GM12878 (cell line): ENCODE measurements at regions not wholly inside any gene's neighbourhood (a gene's known extent, or its start where the extent isn't known, plus 50 kb on each side); places are given as distances from the start of the nearest gene placed in this dataset.
A peak's percentile ranks its signal among the peaks of the same experiment; 100 is the strongest.

Source experiments
- ATAC-seq: fragments of 200-7000 bp; cut with Tn5 transposase; 3 replicates; pipeline ENCODE4 v1.9.1; 2020; ENCODE audit warnings: mild to moderate bottlenecking, moderate library complexity
- BruUV-seq: library from RNA; stranded (reverse); fragments of 400-500 nt; replicated peaks from 2 replicates; lab custom pipeline; 2021; lab: Mats Ljungman, UMichigan
- CTCF ChIA-PET: fragments of 300-600 bp; sonication (Branson Sonifier 250); formaldehyde crosslinking; extraction: SDS; loops from one replicate; lab custom pipeline; 2021; ENCODE audit warnings: inconsistent platforms; lab: Yijun Ruan, JAX
- POLR2A ChIA-PET: fragments of 350-600 bp; formaldehyde crosslinking; extraction: SDS; loops from one replicate; lab custom pipeline; 2021; ENCODE audit warnings: inconsistent platforms; lab: Charles Lee
- RAD21 ChIA-PET: fragments of 300-600 bp; sonication (Branson Sonifier 250); formaldehyde crosslinking; loops from one replicate; lab custom pipeline; 2023; ENCODE audit warnings: antibody characterized with exemption; ENCODE audit not compliant: unreplicated experiment; lab: Charles Lee
- SMC1A ChIA-PET: fragments of 300-600 bp; sonication (Branson Sonifier 250); formaldehyde crosslinking; loops from one replicate; lab custom pipeline; 2023; ENCODE audit not compliant: unreplicated experiment, uncharacterized antibody; lab: Charles Lee
- DNase-seq: peaks from one replicate; pipeline ENCODE4 v3.0.0-alpha.2; 2011; ENCODE audit warnings: low read depth, low spot score
- FAIRE-seq: peaks from 3 replicates; lab custom pipeline; 2011; peaks lifted over from hg19 to GRCh38; lab: Jason Lieb, UNC
- H2AFZ ChIP-seq: 2 replicates; pipeline ENCODE4 v1.6.0; 2011; ENCODE audit warnings: low read depth, low read length, control low read depth; ENCODE audit not compliant: control insufficient read depth
- H3K27ac ChIP-seq: 2 replicates; pipeline ENCODE4 v1.5.1; 2011; ENCODE audit warnings: control low read depth; ENCODE audit not compliant: control insufficient read depth, insufficient read depth
- H3K27me3 ChIP-seq, 2 experiments: replicated peaks in 1 of 2; 2 replicates each; pipeline versions ENCODE4 v1.6.0 to v1.6.1; 2011; ENCODE audit warnings: low read length in 1 of 2; ENCODE audit not compliant: control insufficient read depth in 2 of 2, insufficient read depth in 2 of 2
- H3K36me3 ChIP-seq, 2 experiments: 2 replicates each; pipeline ENCODE4 v1.5.1; 2011; ENCODE audit warnings: low read length in 1 of 2; ENCODE audit not compliant: control insufficient read depth in 2 of 2, insufficient read depth in 2 of 2
- H3K4me1 ChIP-seq: 2 replicates; pipeline ENCODE4 v1.6.1; 2011; ENCODE audit warnings: mild to moderate bottlenecking, low read length, moderate library complexity, mixed read lengths; ENCODE audit not compliant: control insufficient read depth, insufficient read depth
- H3K4me2 ChIP-seq: 2 replicates; pipeline ENCODE4 v1.6.0; 2011; ENCODE audit warnings: control low read depth; ENCODE audit not compliant: control insufficient read depth, insufficient read depth
- H3K4me3 ChIP-seq: fragments of 200-600 bp; sonication (generic); 2 replicates; pipeline ENCODE4 v1.5.1; 2016
- H3K79me2 ChIP-seq: 2 replicates; pipeline ENCODE4 v1.6.0; 2011; ENCODE audit warnings: low read length; ENCODE audit not compliant: control insufficient read depth, insufficient read depth
- H3K9ac ChIP-seq: 2 replicates; pipeline ENCODE4 v1.8.0; 2011; ENCODE audit warnings: low read length, control low read depth, mixed read lengths; ENCODE audit not compliant: control insufficient read depth, insufficient read depth
- H3K9me3 ChIP-seq: replicated peaks from 3 replicates; pipeline ENCODE4 v1.5.1; 2011; ENCODE audit warnings: mild to moderate bottlenecking, low read length; ENCODE audit not compliant: control insufficient read depth, insufficient read depth
- H4K20me1 ChIP-seq: 2 replicates; pipeline ENCODE4 v1.6.0; 2011; ENCODE audit not compliant: control insufficient read depth, insufficient read depth
- FOXK2 ChIP-seq: fragments of 450-650 bp; IDR thresholded peaks from 2 replicates; pipeline ENCODE4 v1.6.1; 2017; ENCODE audit warnings: mild to moderate bottlenecking, moderate library complexity
- IKZF1 ChIP-seq: fragments of 450-650 bp; conservative IDR thresholded peaks from 2 replicates; pipeline ENCODE4 v1.6.1; 2017; ENCODE audit warnings: antibody characterized with exemption, mild to moderate bottlenecking
- LARP7 ChIP-seq: fragments of 450-650 bp; IDR thresholded peaks from 2 replicates; pipeline ENCODE4 v1.6.1; 2017; ENCODE audit warnings: mild to moderate bottlenecking
- MEF2A ChIP-seq: IDR thresholded peaks from 2 replicates; pipeline ENCODE4 v1.6.1; 2011; ENCODE audit warnings: low read depth, mild to moderate bottlenecking, low read length, moderate library complexity; ENCODE audit not compliant: insufficient read depth
- RB1 ChIP-seq: fragments of 450-650 bp; formaldehyde crosslinking; IDR thresholded peaks from 2 replicates; pipeline ENCODE4 v1.6.1; 2017; ENCODE audit warnings: mild to moderate bottlenecking, borderline replicate concordance
- RFX5 ChIP-seq: IDR thresholded peaks from 2 replicates; pipeline ENCODE4 v1.6.1; 2011; ENCODE audit warnings: low read depth, low read length, improper control_type of control experiment
- RUNX3 ChIP-seq: IDR thresholded peaks from 2 replicates; pipeline ENCODE4 v1.6.1; 2012; ENCODE audit warnings: low read length, inconsistent platforms
- SIN3A ChIP-seq: IDR thresholded peaks from 2 replicates; pipeline ENCODE4 v1.6.1; 2012; ENCODE audit warnings: low read depth, low read length, improper control_type of control experiment
- SMAD5 ChIP-seq: IDR thresholded peaks from 2 replicates; pipeline ENCODE4 v1.6.1; 2016; ENCODE audit warnings: antibody characterized with exemption, low read depth
- SMARCA5 ChIP-seq: fragments of 450-650 bp; IDR thresholded peaks from 2 replicates; pipeline ENCODE4 v1.6.1; 2017; ENCODE audit warnings: mild to moderate bottlenecking
- TBL1XR1 ChIP-seq: IDR thresholded peaks from 2 replicates; pipeline ENCODE4 v1.6.1; 2012; ENCODE audit warnings: low read depth, low read length, improper control_type of control experiment
- WGBS: methylation state at CpG from one replicate; pipeline ENCODE4 v1.1.6; 2016; ENCODE audit warnings: low lambda C conversion rate; ENCODE audit not compliant: insufficient replicate concordance, insufficient coverage; ENCODE audit errors: missing lambda C conversion rate; 5-methylcytosine and 5-hydroxymethylcytosine counted together
- in situ Hi-C: fragments of 300-500 bp; cut with MboI; formaldehyde crosslinking; loops from 9 replicates; pipeline ENCODE4 v1.14.3; 2018; ENCODE audit warnings: mixed read lengths
- intact Hi-C: fragments of 100-400 bp; cut with micrococcal nuclease; formaldehyde crosslinking; loops from one replicate; pipeline ENCODE4 v1.14.2; 2022; ENCODE audit not compliant: unreplicated experiment
- TF ChIP-seq, protein P1 (sequence below): IDR thresholded peaks from 2 replicates; pipeline ENCODE4 v1.6.1; 2012; ENCODE audit warnings: low read depth, low read length, improper control_type of control experiment
- TF ChIP-seq, protein P2 (sequence below): fragments of 450-650 bp; IDR thresholded peaks from 2 replicates; pipeline ENCODE4 v1.6.1; 2017; ENCODE audit warnings: low read depth, mild to moderate bottlenecking, moderate library complexity
- TF ChIP-seq, protein P3 (sequence below): IDR thresholded peaks from 2 replicates; pipeline ENCODE4 v1.6.1; 2012; ENCODE audit warnings: low read depth, low read length, improper control_type of control experiment
- TF ChIP-seq, protein P4 (sequence below): fragments of 450-650 bp; IDR thresholded peaks from 2 replicates; pipeline ENCODE4 v1.6.1; 2017; ENCODE audit warnings: mild to moderate bottlenecking
- TF ChIP-seq, protein P5 (sequence below): fragments of 450-650 bp; IDR thresholded peaks from 2 replicates; pipeline ENCODE4 v1.6.1; 2016; ENCODE audit warnings: mild to moderate bottlenecking

DNA sequence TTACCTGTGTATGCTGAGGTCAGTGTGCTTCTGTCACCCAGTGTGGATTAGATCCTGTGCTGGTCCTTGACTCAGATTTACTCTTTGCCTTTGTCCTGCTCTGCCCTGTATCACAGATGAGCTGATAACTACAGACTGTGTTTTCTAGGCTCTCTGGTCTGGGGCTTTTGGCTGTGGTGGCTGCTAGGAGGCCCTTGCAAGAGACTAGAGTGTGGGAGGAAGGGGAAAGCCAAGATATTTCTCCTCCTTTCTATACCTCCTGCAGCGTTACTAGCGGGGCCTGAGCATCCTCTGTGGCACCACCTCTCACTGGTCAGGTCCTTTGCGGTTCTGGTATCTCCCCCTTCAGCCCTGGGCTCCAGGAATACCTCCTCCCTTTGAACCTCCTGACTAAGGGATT is 282.3 kb upstream of the TBC1D5 start:
- TF ChIP-seq FOXK2 = no peak
- peak; percentile 43; the same call in 1 of the 2 replicates for TF ChIP-seq IKZF1
- TF ChIP-seq, protein P1, sequence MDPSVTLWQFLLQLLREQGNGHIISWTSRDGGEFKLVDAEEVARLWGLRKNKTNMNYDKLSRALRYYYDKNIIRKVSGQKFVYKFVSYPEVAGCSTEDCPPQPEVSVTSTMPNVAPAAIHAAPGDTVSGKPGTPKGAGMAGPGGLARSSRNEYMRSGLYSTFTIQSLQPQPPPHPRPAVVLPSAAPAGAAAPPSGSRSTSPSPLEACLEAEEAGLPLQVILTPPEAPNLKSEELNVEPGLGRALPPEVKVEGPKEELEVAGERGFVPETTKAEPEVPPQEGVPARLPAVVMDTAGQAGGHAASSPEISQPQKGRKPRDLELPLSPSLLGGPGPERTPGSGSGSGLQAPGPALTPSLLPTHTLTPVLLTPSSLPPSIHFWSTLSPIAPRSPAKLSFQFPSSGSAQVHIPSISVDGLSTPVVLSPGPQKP = no peak
- TF ChIP-seq TBL1XR1 = no peak
- TF ChIP-seq, protein P2, sequence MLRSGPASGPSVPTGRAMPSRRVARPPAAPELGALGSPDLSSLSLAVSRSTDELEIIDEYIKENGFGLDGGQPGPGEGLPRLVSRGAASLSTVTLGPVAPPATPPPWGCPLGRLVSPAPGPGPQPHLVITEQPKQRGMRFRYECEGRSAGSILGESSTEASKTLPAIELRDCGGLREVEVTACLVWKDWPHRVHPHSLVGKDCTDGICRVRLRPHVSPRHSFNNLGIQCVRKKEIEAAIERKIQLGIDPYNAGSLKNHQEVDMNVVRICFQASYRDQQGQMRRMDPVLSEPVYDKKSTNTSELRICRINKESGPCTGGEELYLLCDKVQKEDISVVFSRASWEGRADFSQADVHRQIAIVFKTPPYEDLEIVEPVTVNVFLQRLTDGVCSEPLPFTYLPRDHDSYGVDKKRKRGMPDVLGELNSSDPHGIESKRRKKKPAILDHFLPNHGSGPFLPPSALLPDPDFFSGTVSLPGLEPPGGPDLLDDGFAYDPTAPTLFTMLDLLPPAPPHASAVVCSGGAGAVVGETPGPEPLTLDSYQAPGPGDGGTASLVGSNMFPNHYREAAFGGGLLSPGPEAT = peak; percentile 16; the same call in 1 of the 2 replicates
- TF ChIP-seq SIN3A = no peak
- no peak for TF ChIP-seq RFX5
- no peak for TF ChIP-seq SMARCA5
- peak; percentile 29; the same call in 1 of the 2 replicates for TF ChIP-seq RUNX3
- TF ChIP-seq, protein P3, sequence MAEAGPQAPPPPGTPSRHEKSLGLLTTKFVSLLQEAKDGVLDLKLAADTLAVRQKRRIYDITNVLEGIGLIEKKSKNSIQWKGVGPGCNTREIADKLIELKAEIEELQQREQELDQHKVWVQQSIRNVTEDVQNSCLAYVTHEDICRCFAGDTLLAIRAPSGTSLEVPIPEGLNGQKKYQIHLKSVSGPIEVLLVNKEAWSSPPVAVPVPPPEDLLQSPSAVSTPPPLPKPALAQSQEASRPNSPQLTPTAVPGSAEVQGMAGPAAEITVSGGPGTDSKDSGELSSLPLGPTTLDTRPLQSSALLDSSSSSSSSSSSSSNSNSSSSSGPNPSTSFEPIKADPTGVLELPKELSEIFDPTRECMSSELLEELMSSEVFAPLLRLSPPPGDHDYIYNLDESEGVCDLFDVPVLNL = no peak
- no peak for TF ChIP-seq MEF2A
- TF ChIP-seq SMAD5 = no peak
- TF ChIP-seq LARP7 = no peak
- no peak for TF ChIP-seq RB1
- TF ChIP-seq, protein P4, sequence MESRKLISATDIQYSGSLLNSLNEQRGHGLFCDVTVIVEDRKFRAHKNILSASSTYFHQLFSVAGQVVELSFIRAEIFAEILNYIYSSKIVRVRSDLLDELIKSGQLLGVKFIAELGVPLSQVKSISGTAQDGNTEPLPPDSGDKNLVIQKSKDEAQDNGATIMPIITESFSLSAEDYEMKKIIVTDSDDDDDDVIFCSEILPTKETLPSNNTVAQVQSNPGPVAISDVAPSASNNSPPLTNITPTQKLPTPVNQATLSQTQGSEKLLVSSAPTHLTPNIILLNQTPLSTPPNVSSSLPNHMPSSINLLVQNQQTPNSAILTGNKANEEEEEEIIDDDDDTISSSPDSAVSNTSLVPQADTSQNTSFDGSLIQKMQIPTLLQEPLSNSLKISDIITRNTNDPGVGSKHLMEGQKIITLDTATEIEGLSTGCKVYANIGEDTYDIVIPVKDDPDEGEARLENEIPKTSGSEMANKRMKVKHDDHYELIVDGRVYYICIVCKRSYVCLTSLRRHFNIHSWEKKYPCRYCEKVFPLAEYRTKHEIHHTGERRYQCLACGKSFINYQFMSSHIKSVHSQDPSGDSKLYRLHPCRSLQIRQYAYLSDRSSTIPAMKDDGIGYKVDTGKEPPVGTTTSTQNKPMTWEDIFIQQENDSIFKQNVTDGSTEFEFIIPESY = no peak
- TF ChIP-seq, protein P5, sequence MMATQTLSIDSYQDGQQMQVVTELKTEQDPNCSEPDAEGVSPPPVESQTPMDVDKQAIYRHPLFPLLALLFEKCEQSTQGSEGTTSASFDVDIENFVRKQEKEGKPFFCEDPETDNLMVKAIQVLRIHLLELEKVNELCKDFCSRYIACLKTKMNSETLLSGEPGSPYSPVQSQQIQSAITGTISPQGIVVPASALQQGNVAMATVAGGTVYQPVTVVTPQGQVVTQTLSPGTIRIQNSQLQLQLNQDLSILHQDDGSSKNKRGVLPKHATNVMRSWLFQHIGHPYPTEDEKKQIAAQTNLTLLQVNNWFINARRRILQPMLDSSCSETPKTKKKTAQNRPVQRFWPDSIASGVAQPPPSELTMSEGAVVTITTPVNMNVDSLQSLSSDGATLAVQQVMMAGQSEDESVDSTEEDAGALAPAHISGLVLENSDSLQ = no peak
- intact Hi-C loops (no loop called here), in situ Hi-C loops (no loop called here)
- Histone ChIP-seq H3K4me2 (no peak overlapping the region), H3K27ac (no peak overlapping the region), H2AFZ (no peak overlapping the region), H3K4me1 (peaks cover 2% of the 10 kb centered on the region; the same call in 1 of the 2 replicates), H4K20me1 (no peaks in the 10 kb centered on the region), H3K9me3 (no peaks in the 10 kb centered on the region), H3K4me3 (no peak overlapping the region), H3K36me3 (no peaks in the 10 kb centered on the region), H3K9ac (no peak overlapping the region), H3K27me3 (no peaks in the 10 kb centered on the region), H3K79me2 (no peaks in the 10 kb centered on the region)
- FAIRE-seq (peak; percentile 54), ATAC-seq (peak; percentile 74), DNase-seq (no peak)
- CTCF ChIA-PET = interaction anchor here (1.0 kb wide), 1 partner anchor 103 kb away, joined by 4 read pairs; no protein-coding TSS in a partner anchor
- RAD21 ChIA-PET = interaction anchor here (0.9 kb wide), 1 partner anchor 103 kb away, joined by 9 read pairs; no protein-coding TSS in a partner anchor
- SMC1A ChIA-PET = interaction anchor here (0.8 to 1.2 kb wide), 2 partner anchors 52 to 102 kb away, joined by 3 read pairs; no protein-coding TSS in a partner anchor
- no TSS peak for BruUV-seq
- 2% methylated on average over 3 of the region's 3 CpGs for WGBS
- POLR2A ChIA-PET = no interaction called here
